H1 (cell line): ENCODE measurements at regions not wholly inside any gene's neighbourhood (a gene's known extent, or its start where the extent isn't known, plus 50 kb on each side); places are given as distances from the start of the nearest gene placed in this dataset. TPM values are rescaled to one million over a fixed set of nuclear protein-coding genes. Genes with fewer than 3 reads are reported as not detected.

ENCODE experiments used
- CTCF ChIA-PET: fragments of 300-600 bp; sonication (Branson Sonifier 250); formaldehyde crosslinking; loops from one replicate; lab custom pipeline; 2021; ENCODE audit not compliant: partially characterized antibody; lab: Charles Lee
- POLR2A ChIA-PET: fragments of 300-600 bp; sonication (Branson Sonifier 250); formaldehyde crosslinking; loops from one replicate; lab custom pipeline; 2021; ENCODE audit warnings: inconsistent platforms; ENCODE audit not compliant: partially characterized antibody; lab: Charles Lee
- DNase-seq, 2 experiments: peaks; one replicate each; pipeline versions ENCODE4 v3.0.0 to v3.0.0-alpha.2; 2010 to 2022; ENCODE audit warnings: low spot score in 2 of 2, low read depth in 1 of 2, mixed read lengths in 1 of 2
- FAIRE-seq: peaks from 2 replicates; lab custom pipeline; 2011; peaks lifted over from hg19 to GRCh38; lab: Jason Lieb, UNC
- H2AFZ ChIP-seq: 2 replicates; pipeline ENCODE4 v1.8.1; 2012; ENCODE audit warnings: low read length, inconsistent platforms
- H2AK5ac ChIP-seq: 2 replicates; pipeline ENCODE4 v1.6.1; 2013; ENCODE audit warnings: low read depth, low read length
- H2BK120ac ChIP-seq: replicated peaks from 2 replicates; pipeline ENCODE3; 2013; ENCODE audit warnings: low read depth, low read length, inconsistent platforms
- H2BK12ac ChIP-seq: 2 replicates; pipeline ENCODE4 v1.6.1; 2013; ENCODE audit warnings: low read depth, low read length
- H2BK15ac ChIP-seq: 2 replicates; pipeline ENCODE4 v1.6.1; 2013; ENCODE audit warnings: low read length
- H2BK20ac ChIP-seq: 2 replicates; pipeline ENCODE4 v1.6.1; 2013; ENCODE audit warnings: low read length
- H2BK5ac ChIP-seq: 2 replicates; pipeline ENCODE4 v1.6.1; 2013; ENCODE audit warnings: low read depth, low read length
- H3K14ac ChIP-seq: 2 replicates; pipeline ENCODE4 v1.6.1; 2013; ENCODE audit warnings: inconsistent platforms; ENCODE audit not compliant: insufficient read length
- H3K18ac ChIP-seq: 2 replicates; pipeline ENCODE4 v1.6.1; 2013; ENCODE audit warnings: low read length; ENCODE audit errors: extremely low read depth
- H3K23ac ChIP-seq: 2 replicates; pipeline ENCODE4 v1.6.1; 2013; ENCODE audit warnings: inconsistent platforms; ENCODE audit not compliant: insufficient read length
- H3K23me2 ChIP-seq: 2 replicates; pipeline ENCODE4 v1.6.1; 2013; ENCODE audit warnings: low read depth, low read length
- H3K27ac ChIP-seq: 2 replicates; pipeline ENCODE4 v1.6.1; 2011; ENCODE audit warnings: low read depth, low read length, inconsistent platforms
- H3K27me3 ChIP-seq, 4 experiments: replicated peaks in 1 of 4; 1 replicate in 1 of 4; 2 replicates in 3 of 4; pipeline versions ENCODE4 v1.6.1 to v1.8.1; 2011 to 2013; ENCODE audit warnings: low read length in 3 of 4, mild to moderate bottlenecking in 3 of 4, inconsistent platforms in 2 of 4, mixed read lengths in 2 of 4, moderate library complexity in 1 of 4; ENCODE audit not compliant: control insufficient read depth in 3 of 4, insufficient read depth in 3 of 4; ENCODE audit errors: extremely low read depth in 1 of 4
- H3K36me3 ChIP-seq, 4 experiments: 2 replicates each; pipeline versions ENCODE4 v1.6.1 to v1.8.1; 2011 to 2013; ENCODE audit warnings: mild to moderate bottlenecking in 4 of 4, low read length in 3 of 4, moderate library complexity in 2 of 4, control low read depth in 1 of 4, inconsistent platforms in 1 of 4; ENCODE audit not compliant: insufficient read depth in 4 of 4, control insufficient read depth in 2 of 4
- H3K4ac ChIP-seq: replicated peaks from 2 replicates; pipeline ENCODE3; 2013; ENCODE audit warnings: low read length, low read depth, mixed read lengths, inconsistent platforms; ENCODE audit not compliant: insufficient read length
- H3K4me1 ChIP-seq, 4 experiments: replicated peaks in 1 of 4; 1 replicate in 1 of 4; 2 replicates in 3 of 4; pipeline versions ENCODE4 v1.6.1 to v1.8.1; 2011 to 2013; ENCODE audit warnings: low read length in 3 of 4, inconsistent platforms in 2 of 4, mixed read lengths in 1 of 4; ENCODE audit not compliant: insufficient read depth in 4 of 4, control insufficient read depth in 3 of 4
- H3K4me2 ChIP-seq, 2 experiments: 2 replicates each; pipeline versions ENCODE4 v1.6.1 to v1.8.1; 2011 to 2013; ENCODE audit warnings: low read depth in 2 of 2, low read length in 2 of 2, control low read depth in 1 of 2, inconsistent platforms in 1 of 2, mild to moderate bottlenecking in 1 of 2; ENCODE audit not compliant: insufficient read depth in 1 of 2
- H3K4me3 ChIP-seq, 4 experiments: fragments of 200-600, 300-600 bp in 1 of 4; sonication (generic), shearing (Covaris generic), sonication (Bioruptor Twin) in 1 of 4; 2 replicates each; pipeline versions ENCODE4 v1.5.1 to v1.8.1; 2011 to 2016; ENCODE audit warnings: low read length in 4 of 4, low read depth in 3 of 4, control low read depth in 2 of 4, inconsistent platforms in 2 of 4, mild to moderate bottlenecking in 2 of 4, mixed read lengths in 1 of 4, moderate library complexity in 1 of 4; ENCODE audit not compliant: insufficient read depth in 2 of 4; ENCODE audit errors: extremely low read depth in 1 of 4
- H3K56ac ChIP-seq: replicated peaks from 2 replicates; pipeline ENCODE3; 2013; ENCODE audit warnings: low read depth, mild to moderate bottlenecking, mixed read lengths, low read length, inconsistent platforms; ENCODE audit not compliant: insufficient read length
- H3K79me1 ChIP-seq: 2 replicates; pipeline ENCODE4 v1.6.1; 2013; ENCODE audit warnings: low read depth, low read length, control low read depth
- H3K79me2 ChIP-seq, 2 experiments: 2 replicates each; pipeline versions ENCODE4 v1.6.1 to v1.8.1; 2012 to 2013; ENCODE audit warnings: low read length in 2 of 2, mild to moderate bottlenecking in 2 of 2, inconsistent platforms in 1 of 2; ENCODE audit not compliant: insufficient read depth in 2 of 2, control insufficient read depth in 1 of 2
- H3K9ac ChIP-seq, 4 experiments: replicated peaks in 1 of 4; 1 replicate in 1 of 4; 2 replicates in 3 of 4; pipeline versions ENCODE4 v1.6.1 to v1.8.1; 2011 to 2013; ENCODE audit warnings: low read depth in 3 of 4, low read length in 3 of 4, control low read depth in 2 of 4, mild to moderate bottlenecking in 2 of 4, moderate library complexity in 2 of 4, inconsistent platforms in 1 of 4; ENCODE audit errors: extremely low read depth in 1 of 4
- H3K9me3 ChIP-seq, 2 experiments: 2 replicates each; pipeline versions ENCODE4 v1.6.1 to v1.8.1; 2012 to 2013; ENCODE audit warnings: mild to moderate bottlenecking in 2 of 2, moderate library complexity in 2 of 2, control low read depth in 1 of 2, inconsistent platforms in 1 of 2, low read depth in 1 of 2, low read length in 1 of 2, mixed read lengths in 1 of 2; ENCODE audit not compliant: insufficient read depth in 2 of 2
- H4K20me1 ChIP-seq, 2 experiments: replicated peaks in 1 of 2; 2 replicates each; pipeline versions ENCODE3 to v1.8.1; 2011 to 2013; ENCODE audit warnings: inconsistent platforms in 2 of 2, low read length in 2 of 2, mild to moderate bottlenecking in 1 of 2; ENCODE audit not compliant: insufficient read depth in 2 of 2, control insufficient read depth in 1 of 2
- H4K5ac ChIP-seq: 2 replicates; pipeline ENCODE4 v1.6.1; 2013; ENCODE audit warnings: low read length, low read depth, mixed read lengths, inconsistent platforms; ENCODE audit not compliant: insufficient read length
- H4K8ac ChIP-seq: 2 replicates; pipeline ENCODE4 v1.8.0; 2013; ENCODE audit warnings: mild to moderate bottlenecking, moderate library complexity, low read length, inconsistent platforms; ENCODE audit not compliant: insufficient read depth; ENCODE audit errors: extremely low read depth
- H4K91ac ChIP-seq: replicated peaks from 2 replicates; pipeline ENCODE3; 2013; ENCODE audit warnings: low read length, mixed read lengths, inconsistent platforms; ENCODE audit not compliant: insufficient read length
- HDAC2 ChIP-seq, 2 experiments: fragments of 300-600 bp in 1 of 2; sonication (generic) in 1 of 2; IDR thresholded peaks; 2 replicates each; pipeline ENCODE4 v1.6.1; 2011 to 2012; ENCODE audit warnings: low read depth in 2 of 2, low read length in 2 of 2, mild to moderate bottlenecking in 2 of 2, moderate library complexity in 2 of 2, borderline replicate concordance in 1 of 2, inconsistent platforms in 1 of 2
- WGBS, 2 experiments: shearing (Covaris generic) in 1 of 2; methylation state at CpG; one replicate each; pipeline versions ENCODE4 v1.1.6 to v1.1.7; 2013 to 2015; ENCODE audit warnings: low lambda C conversion rate in 2 of 2, mixed read lengths in 2 of 2, inconsistent platforms in 1 of 2, low coverage in 1 of 2, missing lambda C conversion rate in 1 of 2; ENCODE audit not compliant: insufficient replicate concordance in 2 of 2, insufficient coverage in 1 of 2, insufficient read length in 1 of 2; ENCODE audit errors: extremely low coverage in 1 of 2, missing lambda C conversion rate in 1 of 2; 5-methylcytosine and 5-hydroxymethylcytosine counted together
- small RNA-seq: library from polyadenylated mRNA; stranded (forward); fragments of <200 nt; extraction: miRNeasy Mini kit (QIAGEN cat#:217004); gene quantifications from one replicate; pipeline ENCODE3, GENCODE V24; 2013; ENCODE audit not compliant: insufficient read depth

DNA sequence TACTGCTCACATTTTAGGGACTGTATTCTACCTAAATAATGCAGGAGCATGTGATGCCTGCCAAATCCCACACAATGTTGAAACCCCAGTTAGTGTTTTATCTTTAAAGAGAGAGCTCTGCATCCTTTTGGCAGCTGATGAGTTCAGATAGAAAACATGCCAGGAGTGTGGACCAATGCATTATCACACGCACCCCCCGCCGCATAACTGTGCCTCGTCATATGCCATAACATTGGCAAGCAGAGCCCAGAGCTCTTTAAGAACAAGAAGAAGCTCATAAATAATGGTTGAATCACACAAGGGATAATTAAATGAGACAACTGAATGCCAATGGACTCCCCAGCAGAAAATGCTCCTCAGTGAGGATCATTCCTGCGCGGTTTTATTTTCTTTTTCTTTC lies 52.8 kb upstream of the RORB start:
- Histone ChIP-seq H4K20me1 (no peaks in the 10 kb centered on the region), H3K79me1 (no peaks in the 10 kb centered on the region), H3K9me3 (no peaks in the 10 kb centered on the region), H2BK12ac (no peak overlapping the region), H3K9ac (no peak overlapping the region), H3K4me1 (no peaks in the 10 kb centered on the region), H4K91ac (no peak overlapping the region), H3K23me2 (no peaks in the 10 kb centered on the region), H3K27me3 (no peaks in the 10 kb centered on the region), H4K8ac (no peak overlapping the region), H2BK15ac (no peak overlapping the region), H2BK20ac (no peak overlapping the region), H2BK5ac (no peak overlapping the region), H2AK5ac (no peak overlapping the region), H3K4me3 (no peak overlapping the region), H2BK120ac (no peak overlapping the region), H3K4ac (no peak overlapping the region), H3K36me3 (no peaks in the 10 kb centered on the region), H3K56ac (no peak overlapping the region), H3K4me2 (no peak overlapping the region), H3K27ac (no peak overlapping the region), H3K14ac (no peak overlapping the region), H3K23ac (no peak overlapping the region), H2AFZ (no peak overlapping the region), H3K79me2 (no peaks in the 10 kb centered on the region), H3K18ac (no peak overlapping the region), H4K5ac (no peak overlapping the region)
- FAIRE-seq: no peak
- POLR2A ChIA-PET: interaction anchor here (0.6 kb wide), 1 partner anchor 61 kb away, joined by 3 read pairs; no protein-coding TSS in a partner anchor
- no peak for DNase-seq
- TF ChIP-seq HDAC2 (IDR thresholded peaks at IDR 0.05; ENCODE audit: borderline replicate concordance in 1 of 2, low read depth in 2 of 2, low read length in 2 of 2): no peak
- whole genome bisulfite sequencing, 2 experiments: 92% methylated on average over 6 of the region's 6 CpGs; no CpG with 5 or more reads in 1 of the 2 experiments
- CTCF ChIA-PET: interaction anchor here (1.4 to 1.8 kb wide), 3 partner anchors 10 to 21 kb away, joined by 3 to 7 read pairs (median 3); no protein-coding TSS in a partner anchor

Small RNA genes lying in the stretch of these regions (small RNA-seq; reads per million reads assigned to genes)
- not detected for gene RNA5SP286
